ENCODE measurements at regions not wholly inside any gene's neighbourhood (a gene's known extent, or its start where the extent isn't known, plus 50 kb on each side); places are given as distances from the start of the nearest gene placed in this dataset.

- TF ChIP-seq CTCF (IDR thresholded peaks at IDR 0.05) (peak in 2 of 12 donors; percentile 10 to 21), POLR2A (IDR thresholded peaks at IDR 0.05) (no peak)
Observed at GRCh38 chr16:23013484-23013883, 135.8 kb downstream of the USP31 start.
